Stimulated activated CD4-positive, alpha-beta T cell treated with anti-CD3 and anti-CD28 coated beads, TNF-alpha, amount 100 ng/mL, for 24 hours (primary cell): ENCODE measurements at regions not wholly inside any gene's neighbourhood (a gene's known extent, or its start where the extent isn't known, plus 50 kb on each side); places are given as distances from the start of the nearest gene placed in this dataset.

Experiments used
- DNase-seq, 3 experiments: peaks; one replicate each; pipeline ENCODE4 v3.0.0-alpha.2; 2020; ENCODE audit warnings: low read depth in 3 of 3

- DNase-seq, result no peak
These were observed 928.3 kb downstream of the NSUN3 start for GRCh38 chr3:94990952-94991705.

GRCh38 chr3:94996743-94997142 lies 933.9 kb downstream of the NSUN3 start:
- DNase-seq, result no peak

- DNase-seq, result no peak
These were observed 939.7 kb downstream of the NSUN3 start for GRCh38 chr3:95002438-95003046.

- DNase-seq, result no peak
These were observed 965.8 kb downstream of the NSUN3 start for GRCh38 chr3:95028688-95029087.

- DNase-seq, result no peak
These were observed 966.8 kb downstream of the NSUN3 start for GRCh38 chr3:95029644-95030043.

GRCh38 chr3:95036526-95037021 lies 973.7 kb downstream of the NSUN3 start:
- DNase-seq, result no peak

GRCh38 chr3:95037097-95037496 lies 974.2 kb downstream of the NSUN3 start:
- DNase-seq, result no peak

GRCh38 chr3:95037927-95038326 lies 975.1 kb downstream of the NSUN3 start:
- DNase-seq, result no peak

GRCh38 chr3:95044101-95044500 lies 981.2 kb downstream of the NSUN3 start:
- DNase-seq, result no peak

- DNase-seq, result no peak
These were observed 985.7 kb downstream of the NSUN3 start for GRCh38 chr3:95048564-95048963.

GRCh38 chr3:95049841-95050240 lies 987.0 kb downstream of the NSUN3 start:
- no peak for DNase-seq

- no peak for DNase-seq
These were observed 992.4 kb downstream of the NSUN3 start for GRCh38 chr3:95055288-95055687.

- DNase-seq, result no peak
These were observed 1019.3 kb downstream of the NSUN3 start for GRCh38 chr3:95082191-95082590.

- no peak for DNase-seq
These were observed 1021.9 kb downstream of the NSUN3 start for GRCh38 chr3:95084738-95085137.

- no peak for DNase-seq
These were observed 1025.6 kb downstream of the NSUN3 start for GRCh38 chr3:95088464-95088863.

- DNase-seq, result no peak
These were observed 1034.6 kb downstream of the NSUN3 start for GRCh38 chr3:95097493-95097892.

- DNase-seq, result no peak
These were observed 1058.1 kb downstream of the NSUN3 start for GRCh38 chr3:95120921-95121320.

GRCh38 chr3:95123104-95123503 lies 1060.2 kb downstream of the NSUN3 start:
- no peak for DNase-seq

- DNase-seq, result no peak
These were observed 1072.0 kb downstream of the NSUN3 start for GRCh38 chr3:95134693-95135413.

GRCh38 chr3:95148107-95148506 lies 1085.2 kb downstream of the NSUN3 start:
- no peak for DNase-seq

- DNase-seq, result no peak
These were observed 1088.7 kb downstream of the NSUN3 start for GRCh38 chr3:95151590-95151989.

GRCh38 chr3:95154766-95155165 lies 1091.9 kb downstream of the NSUN3 start:
- DNase-seq, result no peak

- DNase-seq, result no peak
These were observed 1099.9 kb downstream of the NSUN3 start for GRCh38 chr3:95162794-95163193.
